Central memory CD8-positive, alpha-beta T cell (primary cell): ENCODE measurements at regions not wholly inside any gene's neighbourhood (a gene's known extent, or its start where the extent isn't known, plus 50 kb on each side); places are given as distances from the start of the nearest gene placed in this dataset.
"Not testable (repeated sequence)": the region's sequence is repeated elsewhere in the genome, so short reads cannot be mapped to it uniquely, and the experiment has no call there.

Experiments used
- ATAC-seq: fragments of 150-1000 bp; cut with Tn5 transposase; replicated peaks from 2 replicates; pipeline ENCODE4 v1.10.0; 2022; ENCODE audit warnings: mild to moderate bottlenecking, moderate FRiP score, moderate number of reproducible peaks; ENCODE audit not compliant: poor library complexity, severe bottlenecking; ENCODE audit errors: extremely low read depth
- DNase-seq, 2 donors: peaks; one replicate each; pipeline ENCODE4 v3.0.0; 2021; ENCODE audit warnings: low spot score in 2 of 2
- H3K27ac Mint-ChIP-seq: one replicate; pipeline ENCODE4 v1.8.0; 2022; ENCODE audit warnings: low read depth, mild to moderate bottlenecking, moderate library complexity, mixed read lengths
- H3K27me3 Mint-ChIP-seq: one replicate; pipeline ENCODE4 v1.8.0; 2022; ENCODE audit warnings: mixed read lengths
- H3K36me3 Mint-ChIP-seq: one replicate; pipeline ENCODE4 v1.8.0; 2022; ENCODE audit warnings: mild to moderate bottlenecking, moderate library complexity, mixed read lengths; ENCODE audit not compliant: insufficient read depth
- H3K4me1 Mint-ChIP-seq: one replicate; pipeline ENCODE4 v1.8.0; 2022; ENCODE audit warnings: mixed read lengths
- H3K4me3 Mint-ChIP-seq: one replicate; pipeline ENCODE4 v1.8.0; 2022; ENCODE audit warnings: mild to moderate bottlenecking, moderate library complexity, mixed read lengths
- H3K9me3 Mint-ChIP-seq: one replicate; pipeline ENCODE4 v1.8.0; 2022; ENCODE audit warnings: mixed read lengths

DNA sequence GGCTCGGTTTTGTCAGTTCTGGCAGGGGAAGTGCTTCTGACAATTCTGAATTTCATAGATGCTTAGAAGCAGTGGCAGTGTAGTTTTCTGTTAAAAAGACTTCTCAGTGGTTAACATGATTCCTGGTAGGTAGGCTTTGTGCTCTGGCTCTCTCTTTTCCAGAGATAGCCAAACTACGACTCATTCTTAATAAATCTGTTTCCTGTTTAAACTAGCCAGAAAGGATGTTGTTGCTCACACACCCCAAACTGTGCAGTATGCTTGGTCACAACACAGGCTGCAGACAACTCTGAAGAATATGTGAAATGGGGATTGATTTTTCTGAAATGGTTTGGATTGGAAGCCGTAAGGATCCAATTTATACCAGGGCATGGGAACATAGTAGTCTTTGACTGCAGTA lies 711.5 kb downstream of the PCDH17 start:
- Mint-ChIP-seq H3K27ac (no peak overlapping the region), H3K36me3 (no peaks in the 10 kb centered on the region), H3K27me3 (no peaks in the 10 kb centered on the region), H3K4me3 (no peak overlapping the region), H3K4me1 (no peaks in the 10 kb centered on the region), H3K9me3 (peaks cover 5% of the 10 kb centered on the region)
- ATAC-seq (no peak), DNase-seq (no peak)

GRCh38 chr13:58352100-58352499 lies 720.6 kb downstream of the PCDH17 start:
- H3K27ac Mint-ChIP-seq, DNase-seq, H3K4me1 Mint-ChIP-seq, H3K27me3 Mint-ChIP-seq, H3K36me3 Mint-ChIP-seq, H3K4me3 Mint-ChIP-seq, ATAC-seq: not testable (repeated sequence)
- peaks cover 16% of the 10 kb centered on the region for H3K9me3 Mint-ChIP-seq

DNA sequence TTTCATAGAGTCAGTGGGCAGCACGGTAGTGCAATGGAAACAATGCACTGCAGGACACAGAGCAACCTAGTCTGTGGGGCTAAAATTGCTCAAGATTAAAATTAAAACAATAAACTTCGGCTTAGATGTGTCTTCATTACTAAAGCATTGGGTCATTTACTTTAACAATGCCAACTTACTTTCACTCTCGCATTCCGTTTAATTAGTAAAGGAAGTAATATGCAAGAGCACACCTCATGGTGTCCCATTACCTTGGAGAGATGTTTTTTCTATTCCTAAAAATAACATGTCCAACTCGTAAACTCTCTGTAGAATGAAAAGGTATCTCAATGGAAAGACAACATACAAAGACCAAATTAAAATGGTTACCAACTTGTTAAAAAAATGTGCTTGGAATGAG lies 738.4 kb downstream of the PCDH17 start:
- no peak for ATAC-seq

DNA sequence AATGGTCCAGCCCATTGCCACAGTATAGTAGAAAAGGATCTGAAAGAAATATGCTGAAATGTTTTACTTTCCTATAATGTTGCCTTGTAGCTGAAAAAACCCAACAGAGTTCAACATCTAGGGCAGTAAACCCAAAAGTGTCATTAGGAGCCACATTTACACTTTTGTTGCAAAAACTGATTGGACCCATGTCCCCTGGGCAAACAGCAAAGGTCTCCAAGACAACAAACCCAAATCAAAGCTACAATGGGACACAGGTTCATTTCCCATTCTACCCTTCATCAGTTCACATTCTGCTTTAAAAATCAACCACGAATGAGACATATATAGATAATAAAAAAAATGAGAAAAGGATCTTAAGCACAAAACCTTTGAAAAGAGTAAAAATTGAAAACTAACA lies 744.8 kb downstream of the PCDH17 start:
- Mint-ChIP-seq H3K27me3 (no peaks in the 10 kb centered on the region), H3K27ac (no peak overlapping the region), H3K9me3 (peaks cover 18% of the 10 kb centered on the region), H3K36me3 (no peaks in the 10 kb centered on the region), H3K4me1 (no peaks in the 10 kb centered on the region), H3K4me3 (no peak overlapping the region)
- DNase-seq (no peak), ATAC-seq (no peak)

More for the DNA sequence above, 738.4 kb downstream of the PCDH17 start:
- Mint-ChIP-seq H3K27ac (no peak overlapping the region), H3K4me1 (no peaks in the 10 kb centered on the region), H3K9me3 (peaks cover 31% of the 10 kb centered on the region), H3K27me3 (no peaks in the 10 kb centered on the region), H3K4me3 (no peak overlapping the region), H3K36me3 (no peaks in the 10 kb centered on the region)
- DNase-seq, result no peak

DNA sequence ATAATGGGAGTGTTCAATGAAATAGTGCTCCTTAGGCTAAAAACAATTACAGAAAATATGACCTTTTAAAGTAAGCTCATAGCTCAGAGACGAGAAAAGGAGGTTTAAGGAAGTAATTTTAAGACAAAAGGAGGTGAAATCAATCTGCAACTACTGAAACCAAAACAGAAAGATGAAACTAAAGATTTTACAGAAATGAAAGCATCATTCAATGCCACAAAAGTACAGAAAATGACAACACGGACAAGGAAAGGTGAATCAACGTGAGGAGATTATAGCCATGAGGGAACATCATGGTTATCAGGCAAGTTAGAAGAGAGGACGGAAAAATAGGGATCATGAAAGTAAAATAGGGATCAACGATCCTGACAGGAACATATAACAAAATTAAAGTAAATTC lies 745.2 kb downstream of the PCDH17 start:
- Mint-ChIP-seq H3K27ac (no peak overlapping the region), H3K36me3 (no peaks in the 10 kb centered on the region), H3K4me1 (no peaks in the 10 kb centered on the region), H3K27me3 (no peaks in the 10 kb centered on the region), H3K9me3 (peaks cover 15% of the 10 kb centered on the region), H3K4me3 (no peak overlapping the region)
- no peak for ATAC-seq
- no peak for DNase-seq

DNA sequence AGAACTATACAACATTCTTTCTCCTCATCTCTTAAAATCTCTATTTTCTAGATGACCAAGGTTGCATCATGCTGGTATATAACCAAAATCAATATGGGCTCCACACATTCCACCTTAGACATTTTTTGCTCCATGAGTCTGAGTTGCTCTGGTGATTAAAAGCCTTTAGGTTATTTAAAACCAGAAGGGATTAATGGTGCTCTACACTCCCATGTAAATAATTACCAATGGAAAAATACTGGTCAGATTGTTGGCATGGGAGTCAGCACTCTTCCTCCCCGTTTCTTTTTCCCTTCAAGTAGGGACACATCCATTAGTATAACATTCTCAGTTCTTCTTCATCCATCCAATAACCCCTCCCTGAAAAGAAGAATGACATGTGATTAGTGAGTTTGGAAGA lies 747.7 kb downstream of the PCDH17 start:
- ATAC-seq, result no peak
- DNase-seq, result no peak
- H3K4me3 Mint-ChIP-seq, result no peak overlapping the region
- H3K9me3 Mint-ChIP-seq, result peaks cover 5% of the 10 kb centered on the region
- H3K27me3 Mint-ChIP-seq, result no peaks in the 10 kb centered on the region
- no peak overlapping the region for H3K27ac Mint-ChIP-seq
- H3K4me1 Mint-ChIP-seq, result no peaks in the 10 kb centered on the region
- no peaks in the 10 kb centered on the region for H3K36me3 Mint-ChIP-seq

- H3K27me3 Mint-ChIP-seq, H3K4me3 Mint-ChIP-seq, ATAC-seq, DNase-seq, H3K27ac Mint-ChIP-seq, H3K4me1 Mint-ChIP-seq, H3K9me3 Mint-ChIP-seq, H3K36me3 Mint-ChIP-seq: not testable (repeated sequence)
These were observed 753.8 kb downstream of the PCDH17 start for GRCh38 chr13:58385336-58385735.

DNA sequence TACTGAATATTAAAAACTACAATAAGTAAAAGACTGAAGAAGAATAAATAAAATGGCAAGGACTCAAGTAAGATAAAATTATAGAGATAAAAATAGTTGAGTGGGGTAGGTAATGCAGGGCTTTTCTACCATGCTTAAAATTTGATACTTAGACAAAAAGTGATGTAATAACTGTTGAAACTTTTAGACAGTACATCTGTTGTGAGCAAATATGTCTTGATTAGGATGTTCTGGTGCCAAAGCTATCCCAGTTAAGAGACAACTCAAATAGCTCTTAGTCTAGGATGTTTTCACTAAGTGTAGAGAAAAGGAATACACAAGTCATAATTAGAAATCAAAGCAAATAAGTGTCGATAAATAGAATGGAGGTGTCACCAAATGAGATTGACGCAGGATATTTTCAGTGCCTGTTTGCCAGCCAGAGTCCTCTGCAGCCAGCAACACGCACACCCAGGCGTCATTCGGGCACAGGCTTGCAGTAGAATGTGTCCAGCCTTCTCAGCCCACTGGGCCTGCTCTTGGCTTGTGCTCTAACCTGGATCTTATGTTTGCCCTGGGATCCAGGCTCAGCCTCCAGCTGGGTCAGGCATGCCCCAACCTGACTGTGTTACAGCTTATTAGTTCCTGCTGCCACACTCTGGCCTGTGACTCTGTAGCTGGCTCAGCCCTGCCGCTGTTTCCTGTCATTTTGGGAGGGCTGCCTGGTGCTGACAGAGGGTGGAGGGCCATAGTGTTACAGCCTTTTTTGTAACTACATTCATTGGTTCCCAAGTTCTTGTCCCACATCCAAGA lies 766.2 kb downstream of the PCDH17 start:
- H3K27me3 Mint-ChIP-seq, result no peaks in the 10 kb centered on the region
- H3K4me1 Mint-ChIP-seq, result no peaks in the 10 kb centered on the region
- ATAC-seq, result no peak
- DNase-seq, result no peak
- H3K27ac Mint-ChIP-seq, result no peak overlapping the region
- peaks cover 2% of the 10 kb centered on the region for H3K36me3 Mint-ChIP-seq
- no peak overlapping the region for H3K4me3 Mint-ChIP-seq
- peaks cover 40% of the 10 kb centered on the region for H3K9me3 Mint-ChIP-seq

DNA sequence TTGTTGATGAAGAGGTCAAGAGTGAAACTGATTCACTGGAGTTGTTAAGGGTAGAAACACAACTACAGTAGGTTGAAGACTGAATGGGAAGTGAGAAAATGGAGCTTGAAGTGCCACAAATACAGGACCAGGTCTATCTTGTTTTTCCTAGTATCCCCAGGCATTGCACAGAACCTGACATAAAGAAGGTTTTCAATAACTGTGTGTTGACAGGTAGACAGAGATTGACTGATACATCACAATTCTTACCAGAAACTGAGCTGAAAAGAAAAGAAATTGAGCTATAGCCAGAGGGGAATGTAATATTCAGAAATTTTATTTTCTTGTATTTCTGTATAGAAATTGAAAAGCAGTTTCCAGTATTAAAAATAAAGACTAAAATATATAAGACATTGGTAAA lies 767.7 kb downstream of the PCDH17 start:
- ATAC-seq, result no peak
- peaks cover 2% of the 10 kb centered on the region for H3K36me3 Mint-ChIP-seq
- H3K27ac Mint-ChIP-seq, result no peak overlapping the region
- no peaks in the 10 kb centered on the region for H3K4me1 Mint-ChIP-seq
- peaks cover 46% of the 10 kb centered on the region for H3K9me3 Mint-ChIP-seq
- no peaks in the 10 kb centered on the region for H3K27me3 Mint-ChIP-seq
- DNase-seq, result no peak
- H3K4me3 Mint-ChIP-seq, result no peak overlapping the region

DNA sequence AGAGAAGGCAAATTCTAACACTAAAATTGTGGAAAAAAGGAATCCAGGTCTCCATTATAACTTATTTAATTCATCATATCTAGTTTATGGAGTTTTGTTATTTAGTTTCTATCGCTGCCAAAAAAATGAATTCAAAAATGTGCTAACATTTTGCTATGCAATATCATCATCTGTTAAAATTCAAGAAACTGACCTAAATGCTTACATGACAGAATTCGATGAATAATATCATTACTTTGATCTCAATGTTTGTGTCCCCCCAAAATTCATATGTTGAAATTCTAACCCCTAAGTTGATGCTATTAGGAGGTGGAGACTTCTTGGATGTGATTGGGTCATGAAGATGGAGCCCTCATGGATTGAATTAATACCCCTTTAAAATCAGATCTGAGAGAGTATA lies 775.0 kb downstream of the PCDH17 start:
- ATAC-seq (no peak), DNase-seq (no peak)
- no peaks in the 10 kb centered on the region for H3K27me3 Mint-ChIP-seq
- H3K9me3 Mint-ChIP-seq, result peaks cover 28% of the 10 kb centered on the region
- no peak overlapping the region for H3K4me3 Mint-ChIP-seq
- no peak overlapping the region for H3K27ac Mint-ChIP-seq
- peaks cover 2% of the 10 kb centered on the region for H3K36me3 Mint-ChIP-seq
- no peaks in the 10 kb centered on the region for H3K4me1 Mint-ChIP-seq

DNA sequence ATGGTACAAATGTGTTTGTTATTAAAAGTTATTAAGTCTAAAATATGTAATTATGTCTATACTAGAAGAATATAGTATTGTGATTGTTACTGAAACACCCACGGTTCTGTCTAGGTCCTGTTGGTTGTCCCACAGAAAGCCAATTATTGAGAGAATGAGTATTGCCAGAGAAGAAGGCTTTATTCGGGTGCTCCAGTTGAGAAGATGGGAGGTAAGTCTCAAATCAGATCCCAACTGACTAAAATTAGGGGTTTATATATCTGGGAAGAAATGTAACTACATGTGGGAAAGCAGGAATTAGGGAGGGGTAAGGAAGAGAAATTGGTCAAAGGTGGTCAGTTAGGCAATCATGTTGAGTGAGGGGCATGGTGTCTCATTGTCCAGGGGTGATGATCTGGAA lies 798.4 kb downstream of the PCDH17 start:
- H3K27me3 Mint-ChIP-seq, result no peaks in the 10 kb centered on the region
- ATAC-seq (no peak), DNase-seq (no peak)
- no peak overlapping the region for H3K4me3 Mint-ChIP-seq
- H3K36me3 Mint-ChIP-seq, result no peaks in the 10 kb centered on the region
- H3K9me3 Mint-ChIP-seq, result peaks cover 20% of the 10 kb centered on the region
- H3K4me1 Mint-ChIP-seq, result no peaks in the 10 kb centered on the region
- no peak overlapping the region for H3K27ac Mint-ChIP-seq

GRCh38 chr13:58434943-58435342 lies 803.4 kb downstream of the PCDH17 start:
- Mint-ChIP-seq H3K27ac (no peak overlapping the region), H3K4me3 (no peak overlapping the region), H3K27me3 (no peaks in the 10 kb centered on the region), H3K9me3 (peaks cover 4% of the 10 kb centered on the region), H3K36me3 (no peaks in the 10 kb centered on the region), H3K4me1 (no peaks in the 10 kb centered on the region)
- ATAC-seq (no peak), DNase-seq (no peak)

DNA sequence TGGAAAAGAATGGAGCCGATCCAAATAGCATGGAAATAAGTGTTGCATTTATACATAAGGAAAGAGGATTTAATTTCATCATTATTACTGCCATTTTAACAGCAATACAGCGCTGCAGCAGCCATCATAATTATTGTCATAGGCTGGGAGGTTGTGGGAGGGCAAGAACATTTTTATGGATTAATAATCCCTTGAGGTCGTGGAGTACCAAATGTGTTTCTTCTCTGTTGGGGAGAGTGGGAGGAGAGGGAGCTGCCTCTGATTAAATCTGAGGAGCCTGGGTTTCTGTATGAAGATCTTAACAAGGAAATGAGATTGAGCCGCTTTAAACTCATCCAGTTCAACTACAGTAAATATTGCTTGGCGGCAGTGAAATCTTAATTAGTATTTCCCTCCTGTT lies 805.9 kb downstream of the PCDH17 start:
- ATAC-seq, result no peak
- no peak overlapping the region for H3K4me3 Mint-ChIP-seq
- H3K36me3 Mint-ChIP-seq, result no peaks in the 10 kb centered on the region
- H3K27me3 Mint-ChIP-seq, result no peaks in the 10 kb centered on the region
- H3K27ac Mint-ChIP-seq, result no peak overlapping the region
- DNase-seq, result no peak
- H3K4me1 Mint-ChIP-seq, result no peaks in the 10 kb centered on the region
- peaks cover 7% of the 10 kb centered on the region for H3K9me3 Mint-ChIP-seq
